ENCODE measurements at regions not wholly inside any gene's neighbourhood (a gene's known extent, or its start where the extent isn't known, plus 50 kb on each side); places are given as distances from the start of the nearest gene placed in this dataset.

GRCh38 chr14:101255765-101256125 is 305.6 kb upstream of the DIO3 start:
- TF ChIP-seq GATA2 (IDR thresholded peaks at IDR 0.05; ENCODE audit: low read depth, low read length) (no peak), GATA3 (IDR thresholded peaks at IDR 0.05; ENCODE audit: low read depth, low read length) (no peak)
